Kidney (tissue), 13 donors: ENCODE measurements at regions not wholly inside any gene's neighbourhood (a gene's known extent, or its start where the extent isn't known, plus 50 kb on each side); places are given as distances from the start of the nearest gene placed in this dataset.

Source experiments
- DNase-seq, 5 donors: peaks; one replicate each; pipeline ENCODE4 v3.0.0-alpha.2; 2013 to 2020
- FAIRE-seq: peaks from 2 replicates; lab custom pipeline; 2012; peaks lifted over from hg19 to GRCh38; lab: Jason Lieb, UNC
- H3K27ac ChIP-seq, 2 donors: one replicate each; pipeline ENCODE4 v1.7.0; 2013; ENCODE audit warnings: low read depth in 2 of 2, low read length in 2 of 2, inconsistent platforms in 1 of 2
- H3K27me3 ChIP-seq: one replicate; pipeline ENCODE4 v1.7.1; 2013; ENCODE audit warnings: low read length, inconsistent platforms; ENCODE audit not compliant: control insufficient read depth, insufficient read depth
- H3K36me3 ChIP-seq, 3 donors: one replicate each; pipeline versions ENCODE4 v1.7.0 to v1.7.1; 2013; ENCODE audit warnings: low read length in 3 of 3, control low read depth in 1 of 3, inconsistent platforms in 1 of 3; ENCODE audit not compliant: insufficient read depth in 3 of 3, control insufficient read depth in 2 of 3
- H3K4me1 ChIP-seq, 3 donors: one replicate each; pipeline versions ENCODE4 v1.7.0 to v1.7.1; 2013; ENCODE audit warnings: low read length in 3 of 3, inconsistent platforms in 1 of 3, low read depth in 1 of 3; ENCODE audit not compliant: control insufficient read depth in 2 of 3, insufficient read depth in 2 of 3
- H3K4me3 ChIP-seq, 3 donors: one replicate each; pipeline versions ENCODE4 v1.7.0 to v1.8.1; 2013; ENCODE audit warnings: low read length in 3 of 3, control low read depth in 1 of 3, inconsistent platforms in 1 of 3
- H3K9ac ChIP-seq, 3 donors: one replicate each; pipeline versions ENCODE4 v1.7.0 to v1.7.1; 2013; ENCODE audit warnings: low read length in 3 of 3, control low read depth in 1 of 3, inconsistent platforms in 1 of 3
- H3K9me3 ChIP-seq, 3 donors: one replicate each; pipeline versions ENCODE4 v1.7.0 to v1.7.1; 2013; ENCODE audit warnings: low read length in 3 of 3, control low read depth in 1 of 3, inconsistent platforms in 1 of 3; ENCODE audit not compliant: control insufficient read depth in 2 of 3, insufficient read depth in 1 of 3
- CTCF ChIP-seq: IDR thresholded peaks from 3 replicates; pipeline ENCODE4 v1.5.1; 2012; ENCODE audit warnings: mild to moderate bottlenecking, moderate library complexity, borderline replicate concordance; ENCODE audit not compliant: insufficient read depth; ENCODE audit errors: extremely low read depth
- intact Hi-C: fragments of 100-400 bp; cut with DNase I; formaldehyde crosslinking; loops from one replicate; pipeline ENCODE4 v1.11.1; 2022
- donor health status: control.
- donor health status: control.
- donor health status: control.
- donor health status: control.
- donor health status: control.
- donor health status: DM: yes; HTN: yes; CAD: no.
- donor health status: Normal renal cell carcinoma (clear cell type).

GRCh38 chr2:74083750-74084149 is 64.0 kb downstream of the BOLA3 start:
- Histone ChIP-seq H3K4me3 (no peak overlapping the region), H3K9ac (no peak overlapping the region), H3K36me3 (peaks cover 2 to 29% (median 14%) of the 10 kb centered on the region in 3 donors), H3K9me3 (no peaks in the 10 kb centered on the region), H3K27me3 (no peaks in the 10 kb centered on the region), H3K27ac (no peak overlapping the region), H3K4me1 (no peaks in the 10 kb centered on the region)
- DNase-seq (no peak), FAIRE-seq (no peak)
- intact Hi-C loops = no loop called here
- TF ChIP-seq CTCF = no peak
